HG02884 (cell line): ENCODE measurements at regions not wholly inside any gene's neighbourhood (a gene's known extent, or its start where the extent isn't known, plus 50 kb on each side); places are given as distances from the start of the nearest gene placed in this dataset.

Experiments
- ATAC-seq: cut with Tn5 transposase; IDR thresholded peaks from one replicate; pipeline ENCODE4 v1.9.1; 2021; ENCODE audit warnings: mild to moderate bottlenecking, moderate library complexity; ENCODE audit not compliant: unreplicated experiment

GRCh38 chr11:41849250-41849649 lies 389.8 kb upstream of the LRRC4C start:
- ATAC-seq = no peak

GRCh38 chr11:41851743-41852142 lies 392.3 kb upstream of the LRRC4C start:
- ATAC-seq = no peak

- no peak for ATAC-seq
Measured at GRCh38 chr11:41861838-41862237, 402.4 kb upstream of the LRRC4C start.

- no peak for ATAC-seq
Measured at GRCh38 chr11:41866525-41866924, 407.1 kb upstream of the LRRC4C start.

GRCh38 chr11:41868606-41869005 lies 409.2 kb upstream of the LRRC4C start:
- ATAC-seq = no peak

GRCh38 chr11:41872426-41872825 lies 413.0 kb upstream of the LRRC4C start:
- ATAC-seq = no peak

GRCh38 chr11:41872870-41873269 lies 413.4 kb upstream of the LRRC4C start:
- ATAC-seq = no peak

- ATAC-seq = no peak
Measured at GRCh38 chr11:41878095-41878494, 418.6 kb upstream of the LRRC4C start.

GRCh38 chr11:41879214-41879613 lies 419.8 kb upstream of the LRRC4C start:
- no peak for ATAC-seq

- ATAC-seq = no peak
Measured at GRCh38 chr11:41895081-41895480, 435.6 kb upstream of the LRRC4C start.

GRCh38 chr11:41897991-41898390 lies 438.5 kb upstream of the LRRC4C start:
- no peak for ATAC-seq

GRCh38 chr11:41917900-41918299 lies 458.4 kb upstream of the LRRC4C start:
- no peak for ATAC-seq

- ATAC-seq = no peak
Measured at GRCh38 chr11:41920374-41920773, 460.9 kb upstream of the LRRC4C start.

- no peak for ATAC-seq
Measured at GRCh38 chr11:41921746-41922390, 462.4 kb upstream of the LRRC4C start.

GRCh38 chr11:41926339-41926738 lies 466.9 kb upstream of the LRRC4C start:
- no peak for ATAC-seq

- ATAC-seq = no peak
Measured at GRCh38 chr11:41935241-41935640, 475.8 kb upstream of the LRRC4C start.

GRCh38 chr11:41935795-41936194 lies 476.3 kb upstream of the LRRC4C start:
- ATAC-seq = no peak

- no peak for ATAC-seq
Measured at GRCh38 chr11:41943656-41944055, 484.2 kb upstream of the LRRC4C start.

GRCh38 chr11:41947392-41947791 lies 487.9 kb upstream of the LRRC4C start:
- ATAC-seq = no peak

- no peak for ATAC-seq
Measured at GRCh38 chr11:41950470-41951143, 491.2 kb upstream of the LRRC4C start.

GRCh38 chr11:41954034-41954433 lies 494.6 kb upstream of the LRRC4C start:
- ATAC-seq = no peak

GRCh38 chr11:41955066-41955465 lies 495.6 kb upstream of the LRRC4C start:
- no peak for ATAC-seq
